SU-DHL-6 (cell line): ENCODE measurements at regions not wholly inside any gene's neighbourhood (a gene's known extent, or its start where the extent isn't known, plus 50 kb on each side); places are given as distances from the start of the nearest gene placed in this dataset.
"Not testable (repeated sequence)": the region's sequence is repeated elsewhere in the genome, so short reads cannot be mapped to it uniquely, and the experiment has no call there.

Experiments used
- H2AFZ ChIP-seq: fragments of 200-600 bp; sonication (generic); 2 replicates; pipeline ENCODE4 v1.6.1; 2014; ENCODE audit warnings: low read depth, mild to moderate bottlenecking, moderate library complexity, mixed read lengths, antibody characterized with exemption, low read length; ENCODE audit not compliant: severe bottlenecking
- H3F3A ChIP-seq: fragments of 200-600 bp; shearing (Covaris generic); 2 replicates; pipeline ENCODE4 v1.6.0; 2016; ENCODE audit warnings: antibody characterized with exemption, mild to moderate bottlenecking; ENCODE audit not compliant: insufficient read depth
- H3K27ac ChIP-seq: fragments of 200-600 bp; sonication (generic); 2 replicates; pipeline ENCODE4 v1.5.1; 2016; ENCODE audit warnings: low read depth, mild to moderate bottlenecking, low read length, moderate library complexity, mixed read lengths
- H3K27me3 ChIP-seq: fragments of 200-600 bp; sonication (generic), shearing (Covaris generic); 2 replicates; pipeline ENCODE4 v1.6.0; 2014; ENCODE audit warnings: mild to moderate bottlenecking, low read length
- H3K36me3 ChIP-seq: fragments of 200-600 bp; sonication (generic); 2 replicates; pipeline ENCODE4 v1.6.1; 2014; ENCODE audit warnings: mild to moderate bottlenecking, low read length, mixed read lengths
- H3K4me2 ChIP-seq: fragments of 300-600, 200-600 bp; shearing (Covaris generic), sonication (generic); 2 replicates; pipeline ENCODE4 v1.6.0; 2014; ENCODE audit warnings: low read length, low read depth, mild to moderate bottlenecking; ENCODE audit not compliant: poor library complexity, severe bottlenecking
- H3K4me3 ChIP-seq: fragments of 200-600 bp; sonication (generic); 2 replicates; pipeline ENCODE4 v1.5.1; 2014; ENCODE audit warnings: antibody characterized with exemption, low read length, mild to moderate bottlenecking, mixed read lengths; ENCODE audit not compliant: insufficient read depth, poor library complexity, severe bottlenecking
- H3K79me2 ChIP-seq: fragments of 200-600 bp; sonication (generic); 2 replicates; pipeline ENCODE4 v1.6.1; 2014; ENCODE audit warnings: mild to moderate bottlenecking, low read length, moderate library complexity; ENCODE audit not compliant: insufficient read depth
- H3K9ac ChIP-seq: fragments of 200-600 bp; sonication (generic); 2 replicates; pipeline ENCODE4 v1.7.0; 2014; ENCODE audit warnings: mild to moderate bottlenecking, low read length
- H3K9me2 ChIP-seq: fragments of 200-600 bp; sonication (generic); replicated peaks from 2 replicates; pipeline ENCODE4 v1.6.1; 2014; ENCODE audit warnings: low read length; ENCODE audit not compliant: insufficient read depth
- H3K9me3 ChIP-seq: fragments of 200-600 bp; sonication (generic); 2 replicates; pipeline ENCODE4 v1.6.1; 2014; ENCODE audit warnings: low read length, mixed read lengths; ENCODE audit not compliant: insufficient read depth
- H4K20me1 ChIP-seq: fragments of 200-600 bp; sonication (generic); 2 replicates; pipeline ENCODE4 v1.6.1; 2014; ENCODE audit warnings: low read depth, mild to moderate bottlenecking, antibody characterized with exemption, low read length, moderate library complexity, mixed read lengths
- EZH2phosphoT487 ChIP-seq: fragments of 200-600 bp; sonication (generic), shearing (Covaris generic); conservative IDR thresholded peaks from 2 replicates; pipeline ENCODE4 v1.6.1; 2018; ENCODE audit warnings: mild to moderate bottlenecking, antibody characterized with exemption, low read length, moderate library complexity, mixed read lengths
- TF ChIP-seq, protein P1 (sequence below): fragments of 200-600 bp; sonication (generic); IDR thresholded peaks from one replicate; pipeline ENCODE4 v1.5.1; 2017; ENCODE audit warnings: antibody characterized with exemption, mild to moderate bottlenecking, low read length, moderate library complexity; ENCODE audit not compliant: insufficient read depth, poor library complexity, severe bottlenecking

DNA sequence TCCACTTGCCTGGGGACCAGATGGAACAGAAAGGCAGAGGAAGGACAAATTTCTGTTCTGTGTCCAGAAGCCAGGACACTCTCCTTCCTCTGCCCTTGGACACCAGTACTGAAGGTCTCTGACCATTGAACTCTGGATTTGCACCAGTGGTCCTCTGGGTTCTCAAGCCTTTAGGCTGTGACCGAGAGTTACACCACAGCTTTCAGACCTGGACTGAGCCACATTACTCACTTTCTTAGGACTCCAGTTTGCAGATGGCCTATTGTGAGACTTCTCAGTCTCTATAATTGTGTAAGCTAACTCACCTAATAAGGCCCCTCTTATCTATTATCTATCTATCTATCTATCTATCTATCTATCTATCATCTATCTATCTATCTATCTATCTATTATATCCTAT lies 295.3 kb upstream of the GALNTL6 start:
- Histone ChIP-seq H3K79me2 (no peaks in the 10 kb centered on the region), H2AFZ (peak overlapping the region; percentile 5), H3F3A (no peaks in the 10 kb centered on the region), H3K27ac (no peak overlapping the region), H3K9ac (no peak overlapping the region), H3K9me2 (no peaks in the 10 kb centered on the region), H3K4me3 (no peak overlapping the region), H3K4me2 (no peak overlapping the region), H4K20me1 (no peaks in the 10 kb centered on the region), H3K36me3 (no peaks in the 10 kb centered on the region), H3K9me3 (no peaks in the 10 kb centered on the region), H3K27me3 (no peaks in the 10 kb centered on the region)
- TF ChIP-seq EZH2phosphoT487: no peak
- TF ChIP-seq, protein P1, sequence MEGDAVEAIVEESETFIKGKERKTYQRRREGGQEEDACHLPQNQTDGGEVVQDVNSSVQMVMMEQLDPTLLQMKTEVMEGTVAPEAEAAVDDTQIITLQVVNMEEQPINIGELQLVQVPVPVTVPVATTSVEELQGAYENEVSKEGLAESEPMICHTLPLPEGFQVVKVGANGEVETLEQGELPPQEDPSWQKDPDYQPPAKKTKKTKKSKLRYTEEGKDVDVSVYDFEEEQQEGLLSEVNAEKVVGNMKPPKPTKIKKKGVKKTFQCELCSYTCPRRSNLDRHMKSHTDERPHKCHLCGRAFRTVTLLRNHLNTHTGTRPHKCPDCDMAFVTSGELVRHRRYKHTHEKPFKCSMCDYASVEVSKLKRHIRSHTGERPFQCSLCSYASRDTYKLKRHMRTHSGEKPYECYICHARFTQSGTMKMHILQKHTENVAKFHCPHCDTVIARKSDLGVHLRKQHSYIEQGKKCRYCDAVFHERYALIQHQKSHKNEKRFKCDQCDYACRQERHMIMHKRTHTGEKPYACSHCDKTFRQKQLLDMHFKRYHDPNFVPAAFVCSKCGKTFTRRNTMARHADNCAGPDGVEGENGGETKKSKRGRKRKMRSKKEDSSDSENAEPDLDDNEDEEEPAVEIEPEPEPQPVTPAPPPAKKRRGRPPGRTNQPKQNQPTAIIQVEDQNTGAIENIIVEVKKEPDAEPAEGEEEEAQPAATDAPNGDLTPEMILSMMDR: no peak

DNA sequence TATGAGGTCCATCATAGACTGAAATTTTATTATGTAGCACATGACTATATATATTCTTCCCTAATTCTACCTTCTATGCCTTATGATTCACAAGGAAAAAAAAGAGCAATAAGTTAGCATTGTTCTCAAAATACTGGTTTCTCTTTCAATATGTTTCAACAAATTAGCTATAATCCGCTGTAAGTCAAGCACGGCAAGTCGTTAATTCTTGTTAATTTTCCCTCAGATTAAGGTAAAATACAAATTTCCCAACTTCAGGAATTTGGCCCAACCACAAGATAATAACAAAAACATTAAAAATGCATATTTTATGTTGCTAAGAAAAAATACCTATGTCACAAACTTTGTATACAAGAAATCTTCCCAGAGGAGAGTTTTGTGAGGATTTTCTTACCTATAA lies 296.5 kb upstream of the GALNTL6 start:
- H3K4me3 ChIP-seq: no peak overlapping the region
- H3K4me2 ChIP-seq: no peak overlapping the region
- H3K27ac ChIP-seq: no peak overlapping the region
- H3K27me3 ChIP-seq: no peaks in the 10 kb centered on the region
- H3K9me2 ChIP-seq: no peaks in the 10 kb centered on the region
- H3K79me2 ChIP-seq: no peaks in the 10 kb centered on the region
- TF ChIP-seq, protein P1: no peak
- TF ChIP-seq EZH2phosphoT487: no peak
- no peaks in the 10 kb centered on the region for H3K9me3 ChIP-seq
- no peaks in the 10 kb centered on the region for H4K20me1 ChIP-seq
- H3K9ac ChIP-seq: no peak overlapping the region
- H3K36me3 ChIP-seq: no peaks in the 10 kb centered on the region
- H2AFZ ChIP-seq: no peak overlapping the region
- no peaks in the 10 kb centered on the region for H3F3A ChIP-seq

DNA sequence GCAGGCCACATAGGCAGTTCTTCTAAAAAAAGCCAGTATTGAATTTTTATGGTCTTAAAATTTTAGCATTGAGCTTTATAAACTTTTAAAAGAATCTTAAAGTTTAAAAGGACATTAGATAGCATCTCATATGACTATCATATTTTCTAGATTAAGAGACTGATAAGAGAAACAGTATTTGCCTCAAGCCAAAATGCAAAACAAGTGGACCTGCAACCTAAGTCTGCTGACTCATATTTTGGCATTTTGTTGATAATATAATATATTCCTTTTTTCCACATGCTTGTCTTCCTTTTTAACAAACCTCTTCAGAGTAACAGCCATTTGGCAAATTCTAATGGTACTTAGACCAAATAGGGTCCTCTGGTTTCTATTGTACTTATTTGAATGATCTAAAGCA lies 328.5 kb upstream of the GALNTL6 start:
- Histone ChIP-seq H3K27me3 (no peaks in the 10 kb centered on the region), H3K27ac (no peak overlapping the region), H3K36me3 (no peaks in the 10 kb centered on the region; the same call in 1 of the 2 replicates), H3K4me2 (no peak overlapping the region), H2AFZ (no peak overlapping the region), H3K9me3 (no peaks in the 10 kb centered on the region), H3K9ac (no peak overlapping the region), H4K20me1 (no peaks in the 10 kb centered on the region), H3K9me2 (no peaks in the 10 kb centered on the region), H3F3A (no peaks in the 10 kb centered on the region), H3K4me3 (no peak overlapping the region), H3K79me2 (no peaks in the 10 kb centered on the region)
- no peak for TF ChIP-seq EZH2phosphoT487
- TF ChIP-seq, protein P1: no peak

DNA sequence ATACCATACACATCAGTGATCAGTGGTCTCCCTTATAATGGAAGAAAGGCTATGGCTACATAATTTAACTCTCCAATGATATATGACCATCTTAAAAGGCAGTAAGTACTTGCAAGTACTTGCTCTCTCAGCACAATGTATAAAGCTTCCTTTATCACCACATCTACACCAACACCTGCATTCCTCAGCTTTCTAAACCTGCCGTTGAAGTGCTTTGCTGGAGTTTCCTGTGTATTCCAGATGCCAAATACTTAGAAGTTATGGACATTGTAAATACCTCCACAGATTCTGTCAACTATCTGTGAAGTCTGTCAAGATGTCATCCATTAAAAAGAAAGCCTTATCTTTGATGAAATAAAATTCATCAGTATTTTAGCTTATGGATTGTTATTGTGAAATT lies 335.0 kb upstream of the GALNTL6 start:
- no peaks in the 10 kb centered on the region for H3K9me3 ChIP-seq
- no peaks in the 10 kb centered on the region for H3K79me2 ChIP-seq
- TF ChIP-seq, protein P1: no peak
- TF ChIP-seq EZH2phosphoT487: no peak
- no peak overlapping the region for H3K4me2 ChIP-seq
- no peak overlapping the region for H2AFZ ChIP-seq
- no peak overlapping the region for H3K4me3 ChIP-seq
- H4K20me1 ChIP-seq: no peaks in the 10 kb centered on the region
- H3K9ac ChIP-seq: no peak overlapping the region
- H3K27ac ChIP-seq: no peak overlapping the region
- no peaks in the 10 kb centered on the region for H3K9me2 ChIP-seq
- H3K36me3 ChIP-seq: no peaks in the 10 kb centered on the region; the same call in 1 of the 2 replicates
- H3K27me3 ChIP-seq: no peaks in the 10 kb centered on the region
- no peaks in the 10 kb centered on the region for H3F3A ChIP-seq

DNA sequence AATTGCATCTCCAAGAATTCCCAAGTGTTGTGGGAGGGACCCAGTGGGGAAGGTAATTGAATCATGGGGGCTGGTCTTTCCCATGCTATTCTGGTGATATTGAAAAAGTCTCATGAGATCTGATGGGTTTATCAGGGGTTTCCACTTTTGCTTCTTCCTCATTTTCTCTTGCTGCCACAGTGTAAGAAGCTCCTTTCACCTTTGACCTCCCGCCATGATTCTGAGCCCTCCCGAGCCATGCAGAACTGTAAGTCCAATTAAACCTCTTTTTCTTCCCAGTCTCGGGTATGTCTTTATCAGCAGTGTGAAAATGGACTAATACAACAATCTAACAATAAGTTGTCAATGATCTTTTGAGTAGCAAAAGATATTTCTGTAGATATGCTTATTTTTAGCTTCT lies 338.1 kb upstream of the GALNTL6 start:
- not testable (repeated sequence) for H3K4me2 ChIP-seq, H3K4me3 ChIP-seq, H3K79me2 ChIP-seq, H3K36me3 ChIP-seq, H4K20me1 ChIP-seq, H3K9me2 ChIP-seq, H3K9ac ChIP-seq, H3F3A ChIP-seq, H3K27me3 ChIP-seq, H3K27ac ChIP-seq, H3K9me3 ChIP-seq
- H2AFZ ChIP-seq: peak overlapping the region; percentile 11
